Central memory CD8-positive, alpha-beta T cell (primary cell): ENCODE measurements at regions not wholly inside any gene's neighbourhood (a gene's known extent, or its start where the extent isn't known, plus 50 kb on each side); places are given as distances from the start of the nearest gene placed in this dataset.
"Not testable (repeated sequence)": the region's sequence is repeated elsewhere in the genome, so short reads cannot be mapped to it uniquely, and the experiment has no call there.

Source experiments
- ATAC-seq: fragments of 150-1000 bp; cut with Tn5 transposase; replicated peaks from 2 replicates; pipeline ENCODE4 v1.10.0; 2022; ENCODE audit warnings: mild to moderate bottlenecking, moderate FRiP score, moderate number of reproducible peaks; ENCODE audit not compliant: poor library complexity, severe bottlenecking; ENCODE audit errors: extremely low read depth
- DNase-seq, 2 donors: peaks; one replicate each; pipeline ENCODE4 v3.0.0; 2021; ENCODE audit warnings: low spot score in 2 of 2
- H3K27ac Mint-ChIP-seq: one replicate; pipeline ENCODE4 v1.8.0; 2022; ENCODE audit warnings: low read depth, mild to moderate bottlenecking, moderate library complexity, mixed read lengths
- H3K27me3 Mint-ChIP-seq: one replicate; pipeline ENCODE4 v1.8.0; 2022; ENCODE audit warnings: mixed read lengths
- H3K36me3 Mint-ChIP-seq: one replicate; pipeline ENCODE4 v1.8.0; 2022; ENCODE audit warnings: mild to moderate bottlenecking, moderate library complexity, mixed read lengths; ENCODE audit not compliant: insufficient read depth
- H3K4me1 Mint-ChIP-seq: one replicate; pipeline ENCODE4 v1.8.0; 2022; ENCODE audit warnings: mixed read lengths
- H3K4me3 Mint-ChIP-seq: one replicate; pipeline ENCODE4 v1.8.0; 2022; ENCODE audit warnings: mild to moderate bottlenecking, moderate library complexity, mixed read lengths
- H3K9me3 Mint-ChIP-seq: one replicate; pipeline ENCODE4 v1.8.0; 2022; ENCODE audit warnings: mixed read lengths

DNA sequence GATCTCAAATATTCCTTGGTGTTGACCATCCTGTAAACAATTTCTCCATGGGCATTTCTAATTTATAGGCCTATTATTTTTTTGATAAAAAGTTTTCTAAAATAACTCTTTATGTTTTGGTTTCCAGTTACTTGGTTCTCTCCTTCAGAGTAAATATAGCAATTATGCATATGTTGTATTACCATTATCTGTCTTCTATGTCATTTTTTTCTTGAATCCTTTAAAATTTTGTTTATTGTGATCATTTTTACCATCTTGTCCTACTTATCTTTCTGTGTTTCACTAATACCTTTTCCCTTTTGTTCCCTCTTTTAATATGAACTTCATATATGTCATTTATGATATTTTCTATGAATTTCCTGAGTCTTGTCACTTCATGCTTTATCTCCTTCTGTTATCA lies 341.1 kb downstream of the PDCD6IP start:
- no peak overlapping the region for H3K27ac Mint-ChIP-seq
- no peaks in the 10 kb centered on the region for H3K4me1 Mint-ChIP-seq
- H3K36me3 Mint-ChIP-seq, result no peaks in the 10 kb centered on the region
- no peaks in the 10 kb centered on the region for H3K27me3 Mint-ChIP-seq
- ATAC-seq (no peak), DNase-seq (no peak)
- H3K4me3 Mint-ChIP-seq, result no peak overlapping the region
- no peaks in the 10 kb centered on the region for H3K9me3 Mint-ChIP-seq

DNA sequence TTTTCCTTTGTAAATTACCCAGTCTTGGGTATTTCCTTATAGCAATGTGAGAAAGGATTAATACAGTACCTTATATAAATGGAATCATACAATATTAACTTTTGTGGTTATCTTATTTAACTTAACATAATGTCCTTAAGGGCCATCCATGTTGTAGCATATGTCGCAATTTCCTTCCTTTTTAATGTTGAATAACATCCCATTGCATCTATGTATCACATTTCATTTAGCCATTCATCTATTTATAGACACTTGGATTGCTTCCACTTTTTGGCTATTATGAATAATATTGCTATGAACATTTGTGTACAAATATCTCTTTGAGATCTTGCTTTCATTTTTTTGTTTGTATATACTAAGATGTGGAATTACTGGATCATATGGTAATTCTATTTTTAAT lies 342.2 kb downstream of the PDCD6IP start:
- DNase-seq (no peak), ATAC-seq (no peak)
- H3K9me3 Mint-ChIP-seq, result no peaks in the 10 kb centered on the region
- H3K4me1 Mint-ChIP-seq, result no peaks in the 10 kb centered on the region
- H3K27ac Mint-ChIP-seq, result no peak overlapping the region
- no peaks in the 10 kb centered on the region for H3K27me3 Mint-ChIP-seq
- no peaks in the 10 kb centered on the region for H3K36me3 Mint-ChIP-seq
- no peak overlapping the region for H3K4me3 Mint-ChIP-seq

DNA sequence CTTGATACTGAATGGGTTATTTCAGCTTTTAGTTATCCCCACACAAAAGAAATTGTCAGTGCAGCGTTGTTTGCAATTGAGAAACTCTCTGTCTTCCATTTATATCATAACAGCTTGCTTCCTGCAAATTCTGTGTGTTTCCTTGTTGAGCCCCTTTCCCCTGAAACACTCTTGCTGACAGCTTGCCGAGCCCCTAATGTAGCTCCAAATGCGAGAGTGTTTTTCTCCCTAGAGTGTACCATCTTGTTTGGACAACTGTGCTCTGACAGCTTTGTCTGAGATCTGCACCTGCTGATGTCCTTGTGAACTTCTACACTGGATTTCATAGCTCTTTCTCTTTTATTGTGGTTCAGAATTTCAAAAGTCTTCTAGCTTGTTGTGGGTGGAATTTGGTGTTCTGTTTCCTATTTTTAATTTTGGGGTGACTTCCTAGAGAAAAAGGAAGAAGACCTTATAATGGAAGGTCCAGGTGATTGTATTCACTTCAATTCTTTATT lies 343.5 kb downstream of the PDCD6IP start:
- Mint-ChIP-seq H3K4me1 (no peaks in the 10 kb centered on the region), H3K4me3 (no peak overlapping the region), H3K9me3 (no peaks in the 10 kb centered on the region), H3K36me3 (no peaks in the 10 kb centered on the region), H3K27ac (no peak overlapping the region), H3K27me3 (no peaks in the 10 kb centered on the region)
- DNase-seq (no peak), ATAC-seq (no peak)

DNA sequence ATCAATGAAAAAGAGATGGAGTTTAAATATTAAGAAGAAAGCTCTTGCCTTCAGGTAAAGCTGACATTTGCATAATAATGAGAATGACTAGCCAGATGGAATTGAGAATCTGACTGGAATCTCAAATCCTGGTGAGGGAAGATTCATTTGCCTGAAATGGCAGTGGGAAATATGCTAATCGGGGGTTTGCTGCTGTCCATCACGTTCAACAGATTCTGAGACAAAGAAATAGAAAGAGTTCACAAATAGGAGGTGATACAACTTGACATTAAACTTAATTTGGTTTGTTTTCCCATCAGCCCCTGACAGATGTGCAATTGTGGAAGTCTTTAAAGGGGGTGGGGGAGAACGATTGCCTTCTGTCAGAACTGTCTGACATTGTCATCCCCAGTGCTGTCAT lies 347.4 kb downstream of the PDCD6IP start:
- ATAC-seq (no peak), DNase-seq (no peak)
- Mint-ChIP-seq H3K4me3 (no peak overlapping the region), H3K36me3 (no peaks in the 10 kb centered on the region), H3K4me1 (no peaks in the 10 kb centered on the region), H3K27ac (no peak overlapping the region), H3K27me3 (no peaks in the 10 kb centered on the region), H3K9me3 (no peaks in the 10 kb centered on the region)

DNA sequence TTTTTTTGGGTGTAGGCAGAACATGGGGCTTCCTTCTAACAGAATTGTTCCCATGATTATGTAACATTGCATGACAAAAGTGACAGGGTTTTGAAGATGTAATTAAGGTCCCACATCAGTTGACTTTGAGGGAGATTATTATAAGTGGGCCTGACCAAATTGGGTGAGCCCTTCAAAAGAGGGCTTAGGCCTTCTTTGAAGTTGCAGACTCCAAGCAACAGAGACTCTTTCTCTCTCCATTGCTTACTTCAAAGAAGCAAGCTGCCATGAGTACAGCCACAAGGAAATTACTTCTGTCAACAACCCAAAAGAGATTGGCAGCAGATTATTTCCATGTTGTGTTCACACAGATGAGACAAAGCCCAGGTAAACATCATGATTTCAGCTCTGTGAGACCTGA lies 348.2 kb downstream of the PDCD6IP start:
- Mint-ChIP-seq H3K4me1 (no peaks in the 10 kb centered on the region), H3K4me3 (no peak overlapping the region), H3K36me3 (no peaks in the 10 kb centered on the region), H3K27ac (no peak overlapping the region), H3K9me3 (no peaks in the 10 kb centered on the region), H3K27me3 (peaks cover 3% of the 10 kb centered on the region)
- ATAC-seq, result no peak
- no peak for DNase-seq

DNA sequence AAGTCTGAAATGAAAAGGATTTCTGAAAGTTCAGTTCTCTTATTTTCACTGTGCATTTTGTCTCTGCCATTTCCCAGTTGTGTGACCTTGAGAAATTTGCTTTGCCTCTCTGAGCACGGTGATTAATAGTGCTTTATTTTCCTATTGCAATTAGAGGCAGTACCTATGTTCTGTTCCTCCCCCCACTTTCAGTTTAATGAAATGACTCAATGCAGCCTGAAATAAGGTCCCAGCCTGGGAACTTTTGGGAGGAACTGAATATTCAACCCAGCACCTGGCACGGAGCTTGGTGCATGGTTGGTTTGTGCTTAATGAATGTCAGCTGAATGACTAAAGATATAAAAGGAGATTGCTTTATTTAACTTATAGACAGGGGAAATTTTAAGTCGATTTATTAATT lies 352.6 kb downstream of the PDCD6IP start:
- no peaks in the 10 kb centered on the region for H3K36me3 Mint-ChIP-seq
- H3K4me1 Mint-ChIP-seq, result no peaks in the 10 kb centered on the region
- DNase-seq (no peak), ATAC-seq (no peak)
- no peak overlapping the region for H3K4me3 Mint-ChIP-seq
- H3K9me3 Mint-ChIP-seq, result no peaks in the 10 kb centered on the region
- no peak overlapping the region for H3K27ac Mint-ChIP-seq
- peaks cover 19% of the 10 kb centered on the region for H3K27me3 Mint-ChIP-seq

DNA sequence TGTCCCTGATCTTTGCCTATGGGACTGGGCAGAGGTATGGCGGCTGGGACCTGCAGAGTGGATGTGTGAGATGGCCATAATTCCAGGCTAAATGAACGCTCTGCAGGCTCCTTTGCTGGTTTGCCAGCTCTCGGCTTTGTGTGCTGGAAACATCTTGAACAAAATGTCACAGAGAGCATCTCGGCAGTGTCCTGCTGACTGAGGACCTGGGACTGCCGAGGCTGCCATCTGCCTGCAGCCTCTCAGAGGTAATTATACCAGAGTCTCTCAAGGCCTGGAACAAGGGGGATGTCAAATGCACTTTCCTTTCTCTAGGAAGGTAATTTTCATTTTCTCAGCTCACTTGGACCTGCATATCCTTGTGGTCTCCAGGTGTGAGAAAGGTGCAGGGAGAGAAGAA lies 354.2 kb downstream of the PDCD6IP start:
- no peak overlapping the region for H3K27ac Mint-ChIP-seq
- no peak for DNase-seq
- no peak overlapping the region for H3K4me3 Mint-ChIP-seq
- H3K4me1 Mint-ChIP-seq, result no peaks in the 10 kb centered on the region
- H3K27me3 Mint-ChIP-seq, result peaks cover 19% of the 10 kb centered on the region
- H3K36me3 Mint-ChIP-seq, result no peaks in the 10 kb centered on the region
- H3K9me3 Mint-ChIP-seq, result no peaks in the 10 kb centered on the region
- no peak for ATAC-seq

DNA sequence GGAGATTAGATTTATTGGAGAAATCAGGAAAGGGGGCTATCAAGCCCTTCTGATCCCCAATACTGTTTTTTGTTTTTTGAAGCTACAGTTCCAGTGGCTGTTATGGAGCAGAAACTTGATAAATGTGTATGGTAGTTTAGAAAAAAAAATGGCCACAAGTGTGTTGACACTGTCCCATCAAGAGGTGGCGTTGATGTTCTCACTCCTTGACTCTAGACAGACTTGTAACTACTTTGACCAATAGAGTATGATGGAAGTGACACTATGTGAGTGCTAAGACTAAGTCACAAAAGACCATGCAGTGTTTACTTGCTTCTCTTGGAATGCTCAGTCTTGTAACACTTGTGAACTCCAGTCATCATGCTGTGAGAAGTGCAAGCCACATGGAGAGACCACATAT lies 356.7 kb downstream of the PDCD6IP start:
- Mint-ChIP-seq H3K27ac (no peak overlapping the region), H3K27me3 (peaks cover 19% of the 10 kb centered on the region), H3K4me3 (no peak overlapping the region), H3K36me3 (no peaks in the 10 kb centered on the region), H3K4me1 (no peaks in the 10 kb centered on the region), H3K9me3 (no peaks in the 10 kb centered on the region)
- no peak for DNase-seq
- ATAC-seq, result no peak

DNA sequence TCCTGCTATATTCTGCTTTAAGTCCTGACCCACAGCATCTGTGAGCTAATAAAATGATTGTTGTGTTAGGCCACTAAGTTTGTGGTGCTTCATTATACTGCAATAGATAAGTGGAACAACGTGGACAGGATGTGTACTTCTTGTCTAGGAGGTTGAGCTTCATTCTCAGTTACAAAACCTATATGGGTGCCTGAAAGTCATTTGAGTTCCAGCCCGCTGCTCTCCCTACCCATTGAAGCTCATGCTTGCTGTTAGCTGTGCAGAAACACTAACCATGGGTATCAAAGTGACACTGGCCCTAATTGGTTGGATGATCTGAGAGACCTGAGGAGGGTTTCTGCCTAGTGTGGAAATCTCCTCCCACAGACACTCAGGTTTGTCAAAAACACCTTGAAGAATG lies 357.2 kb downstream of the PDCD6IP start:
- no peak overlapping the region for H3K4me3 Mint-ChIP-seq
- no peak overlapping the region for H3K27ac Mint-ChIP-seq
- peaks cover 19% of the 10 kb centered on the region for H3K27me3 Mint-ChIP-seq
- no peaks in the 10 kb centered on the region for H3K36me3 Mint-ChIP-seq
- no peak for DNase-seq
- ATAC-seq, result no peak
- H3K4me1 Mint-ChIP-seq, result no peaks in the 10 kb centered on the region
- no peaks in the 10 kb centered on the region for H3K9me3 Mint-ChIP-seq

DNA sequence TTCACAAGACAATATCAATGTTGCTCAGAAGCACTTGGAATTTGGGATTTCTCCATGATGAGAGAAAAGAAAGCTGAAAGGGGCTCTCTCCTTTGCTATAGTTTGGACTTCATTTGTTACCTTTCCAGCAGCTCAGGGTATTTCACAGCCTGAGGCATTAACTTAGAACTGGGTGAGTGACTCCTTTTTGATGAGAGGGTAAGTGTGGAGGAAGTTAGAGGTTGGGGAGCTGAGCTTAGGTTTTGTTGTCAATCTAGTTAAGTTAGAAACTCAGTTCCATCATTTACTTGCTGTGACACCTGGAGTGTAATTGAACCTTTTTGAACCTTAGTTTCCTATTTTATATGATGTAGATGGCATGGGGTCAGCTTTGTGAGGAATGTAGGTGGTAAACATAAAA lies 359.1 kb downstream of the PDCD6IP start:
- DNase-seq, result no peak
- Mint-ChIP-seq H3K4me1 (no peaks in the 10 kb centered on the region), H3K9me3 (no peaks in the 10 kb centered on the region), H3K27me3 (peaks cover 7% of the 10 kb centered on the region), H3K36me3 (no peaks in the 10 kb centered on the region), H3K4me3 (no peak overlapping the region), H3K27ac (no peak overlapping the region)
- no peak for ATAC-seq

DNA sequence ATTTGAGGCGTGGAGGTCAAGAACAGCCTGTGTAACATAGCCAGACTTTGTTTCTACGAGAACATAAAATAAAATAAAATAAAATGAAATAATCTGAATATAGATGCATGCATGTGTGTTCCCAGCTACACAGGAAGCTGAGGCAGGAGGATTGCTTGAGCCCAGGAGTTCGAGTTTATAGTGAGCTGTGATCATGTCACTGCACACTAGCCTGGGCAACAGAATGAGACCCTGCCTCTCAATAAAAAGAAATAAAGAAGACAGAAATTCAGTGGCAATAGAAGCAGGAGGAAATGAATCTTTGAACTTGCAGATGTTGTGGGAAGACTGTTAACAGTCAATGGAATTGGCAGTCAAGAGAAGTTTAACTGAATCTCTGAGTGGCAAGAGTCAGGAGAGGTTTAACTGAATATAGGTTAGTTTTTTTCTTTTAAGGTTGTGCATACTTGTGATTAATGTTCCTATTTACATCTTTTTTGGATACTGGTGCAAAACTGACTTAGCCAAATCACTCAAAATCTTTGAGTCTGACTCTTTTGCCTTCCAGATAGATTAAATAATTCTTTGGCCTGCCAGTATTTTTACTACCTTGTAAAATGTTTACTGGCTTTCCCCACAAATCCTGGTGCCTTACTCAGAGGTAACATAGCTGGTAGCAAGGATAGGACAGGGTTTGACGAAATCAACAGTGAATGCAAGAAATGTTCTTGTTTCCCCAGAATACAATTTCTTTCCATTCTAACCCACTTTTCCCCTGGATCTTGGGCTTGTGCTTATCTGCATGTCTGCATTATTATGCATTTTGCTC lies 361.4 kb downstream of the PDCD6IP start:
- Mint-ChIP-seq H3K27me3 (peaks cover 10% of the 10 kb centered on the region), H3K36me3 (no peaks in the 10 kb centered on the region), H3K4me3 (no peak overlapping the region), H3K4me1 (no peaks in the 10 kb centered on the region), H3K9me3 (no peaks in the 10 kb centered on the region), H3K27ac (no peak overlapping the region)
- no peak for ATAC-seq
- DNase-seq, result no peak

DNA sequence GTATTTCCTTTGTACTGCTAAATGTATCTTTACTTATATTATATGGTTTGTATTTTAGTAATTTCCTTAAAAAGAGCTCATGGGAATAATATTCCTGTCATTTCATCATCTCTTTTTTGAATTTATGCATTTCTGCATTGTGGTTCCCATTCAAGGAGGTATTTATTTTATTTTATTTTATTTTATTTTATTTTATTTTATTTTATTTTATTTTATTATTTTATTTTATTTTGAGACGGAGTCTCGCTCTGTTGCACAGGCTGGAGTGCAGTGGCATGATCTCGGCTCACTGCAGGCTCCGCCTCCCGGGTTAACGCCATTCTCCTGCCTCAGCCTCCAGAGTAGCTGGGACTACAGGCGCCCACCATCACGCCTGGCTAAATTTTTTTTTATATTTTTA lies 371.2 kb downstream of the PDCD6IP start:
- not testable (repeated sequence) for DNase-seq, H3K27ac Mint-ChIP-seq, ATAC-seq, H3K9me3 Mint-ChIP-seq, H3K4me3 Mint-ChIP-seq, H3K36me3 Mint-ChIP-seq, H3K4me1 Mint-ChIP-seq
- H3K27me3 Mint-ChIP-seq, result peaks cover 51% of the 10 kb centered on the region

DNA sequence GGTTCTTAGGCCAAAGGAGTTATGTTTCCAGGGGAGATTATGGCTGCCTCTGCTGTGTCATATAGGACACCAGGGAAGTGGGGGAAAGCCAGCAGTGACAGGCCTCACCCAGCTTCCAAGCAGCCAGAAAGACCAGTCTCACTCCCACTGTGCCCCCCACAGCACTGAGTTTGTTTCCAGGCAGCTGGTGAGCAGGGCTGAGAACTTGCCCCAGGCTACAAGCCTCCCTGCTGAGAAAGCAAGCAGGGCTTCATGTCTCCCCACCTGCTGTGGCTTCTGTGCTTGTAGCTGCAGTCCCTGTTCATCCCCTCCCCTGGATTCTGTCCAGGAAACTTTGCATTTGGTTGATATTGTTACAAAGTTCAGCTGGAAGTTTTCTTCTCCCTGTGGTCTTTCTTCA lies 376.3 kb downstream of the PDCD6IP start:
- Mint-ChIP-seq H3K36me3 (peaks cover under 1% of the 10 kb centered on the region), H3K27me3 (peaks cover 62% of the 10 kb centered on the region), H3K4me1 (no peaks in the 10 kb centered on the region), H3K9me3 (no peaks in the 10 kb centered on the region), H3K27ac (no peak overlapping the region), H3K4me3 (no peak overlapping the region)
- ATAC-seq, result no peak
- DNase-seq, result no peak
